ENCODE measurements at regions not wholly inside any gene's neighbourhood (a gene's known extent, or its start where the extent isn't known, plus 50 kb on each side); places are given as distances from the start of the nearest gene placed in this dataset.
"Not testable (repeated sequence)": the region's sequence is repeated elsewhere in the genome, so short reads cannot be mapped to it uniquely, and the experiment has no call there.

DNA sequence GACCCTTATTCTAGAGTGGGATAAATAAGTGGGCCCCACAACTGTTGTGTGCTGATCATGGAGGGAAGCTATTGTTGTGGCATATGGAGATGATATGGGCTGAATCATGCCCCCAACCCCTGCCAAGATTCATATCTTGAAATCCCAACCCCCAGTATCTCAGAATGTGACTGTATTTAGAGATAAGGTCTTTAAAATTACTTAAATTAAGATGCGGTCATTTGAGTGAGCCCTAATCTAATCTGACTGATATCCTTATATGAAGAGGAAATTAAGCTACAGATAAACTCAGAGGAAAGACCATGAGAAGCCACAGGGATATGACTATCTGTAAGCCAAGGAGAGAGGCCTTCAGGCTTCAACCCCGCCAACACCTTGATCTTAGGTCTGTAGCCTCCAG lies 188.3 kb upstream of the RND3 start:
- no peaks in the 10 kb centered on the region for H3K36me3 ChIP-seq
- no peak overlapping the region for H3K27ac ChIP-seq
- H3K4me3 ChIP-seq = no peak overlapping the region
- no peaks in the 10 kb centered on the region for H3K27me3 ChIP-seq (replicated peaks; ENCODE audit: insufficient read depth)
- TF ChIP-seq POLR2A (IDR thresholded peaks at IDR 0.05) (no peak), POLR2AphosphoS5 (IDR thresholded peaks at IDR 0.05) (no peak)
- TF ChIP-seq, protein P1, sequence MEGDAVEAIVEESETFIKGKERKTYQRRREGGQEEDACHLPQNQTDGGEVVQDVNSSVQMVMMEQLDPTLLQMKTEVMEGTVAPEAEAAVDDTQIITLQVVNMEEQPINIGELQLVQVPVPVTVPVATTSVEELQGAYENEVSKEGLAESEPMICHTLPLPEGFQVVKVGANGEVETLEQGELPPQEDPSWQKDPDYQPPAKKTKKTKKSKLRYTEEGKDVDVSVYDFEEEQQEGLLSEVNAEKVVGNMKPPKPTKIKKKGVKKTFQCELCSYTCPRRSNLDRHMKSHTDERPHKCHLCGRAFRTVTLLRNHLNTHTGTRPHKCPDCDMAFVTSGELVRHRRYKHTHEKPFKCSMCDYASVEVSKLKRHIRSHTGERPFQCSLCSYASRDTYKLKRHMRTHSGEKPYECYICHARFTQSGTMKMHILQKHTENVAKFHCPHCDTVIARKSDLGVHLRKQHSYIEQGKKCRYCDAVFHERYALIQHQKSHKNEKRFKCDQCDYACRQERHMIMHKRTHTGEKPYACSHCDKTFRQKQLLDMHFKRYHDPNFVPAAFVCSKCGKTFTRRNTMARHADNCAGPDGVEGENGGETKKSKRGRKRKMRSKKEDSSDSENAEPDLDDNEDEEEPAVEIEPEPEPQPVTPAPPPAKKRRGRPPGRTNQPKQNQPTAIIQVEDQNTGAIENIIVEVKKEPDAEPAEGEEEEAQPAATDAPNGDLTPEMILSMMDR (IDR thresholded peaks at IDR 0.05) = no peak
- no peaks in the 10 kb centered on the region for H3K4me1 ChIP-seq (replicated peaks)
- H3K9me3 ChIP-seq = no peaks in the 10 kb centered on the region
- no peak for DNase-seq (ENCODE audit: low spot score)
- intact Hi-C loops (cut with DNase I) = no loop called here
- WGBS = 91% methylated on average over 2 of the region's 2 CpGs

DNA sequence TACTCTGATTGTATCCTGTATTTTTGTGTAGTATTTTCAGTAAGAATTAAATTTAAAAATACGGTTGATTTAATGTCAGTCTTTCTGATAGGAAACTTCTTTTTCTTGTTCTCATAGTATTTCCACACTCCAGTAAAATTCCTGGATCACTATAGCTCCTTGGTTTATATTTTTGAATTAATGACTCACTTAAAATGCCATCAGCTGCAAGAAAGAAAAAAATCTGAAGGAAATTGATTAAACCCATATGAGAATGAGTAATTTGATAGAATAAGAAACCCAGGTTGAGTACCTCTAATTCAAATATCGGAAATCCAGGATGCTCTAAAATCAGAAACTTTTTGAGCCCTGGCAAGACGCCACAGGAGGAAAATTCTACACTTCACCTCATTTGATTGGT lies 186.8 kb upstream of the RND3 start:
- Histone ChIP-seq H3K27me3 (replicated peaks; ENCODE audit: insufficient read depth) (no peaks in the 10 kb centered on the region), H3K9me3 (no peaks in the 10 kb centered on the region), H3K4me1 (replicated peaks) (no peaks in the 10 kb centered on the region), H3K27ac (no peak overlapping the region), H3K4me3 (no peak overlapping the region), H3K36me3 (no peaks in the 10 kb centered on the region)
- intact Hi-C loops (cut with DNase I) = no loop called here
- DNase-seq (ENCODE audit: low spot score) = no peak
- TF ChIP-seq, protein P1 (IDR thresholded peaks at IDR 0.05) = no peak
- TF ChIP-seq POLR2AphosphoS5 (IDR thresholded peaks at IDR 0.05) = no peak
- TF ChIP-seq POLR2A (IDR thresholded peaks at IDR 0.05) = no peak
- WGBS = 90% methylated on average over 3 of the region's 3 CpGs

DNA sequence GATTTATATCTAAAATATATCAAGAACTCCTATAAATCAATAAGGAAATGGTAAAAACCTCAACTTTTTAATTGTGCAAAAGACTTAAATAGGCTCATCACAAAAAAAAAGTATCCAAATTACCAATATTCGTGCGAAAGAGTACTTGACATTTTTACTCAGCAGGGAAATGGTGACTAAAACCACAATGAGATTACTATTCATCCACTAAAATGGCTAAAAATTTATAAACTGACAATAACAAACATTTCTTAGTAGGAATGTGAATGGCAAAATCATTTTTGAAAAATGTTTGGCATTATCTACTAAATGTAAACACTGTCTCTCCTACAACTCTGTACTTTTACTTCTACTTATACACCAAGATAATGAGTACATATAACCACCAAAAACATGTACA lies 184.8 kb upstream of the RND3 start:
- no peaks in the 10 kb centered on the region for H3K4me1 ChIP-seq (replicated peaks)
- no peak overlapping the region for H3K27ac ChIP-seq
- H3K36me3 ChIP-seq = no peaks in the 10 kb centered on the region
- TF ChIP-seq POLR2A (IDR thresholded peaks at IDR 0.05) (no peak), POLR2AphosphoS5 (IDR thresholded peaks at IDR 0.05) (no peak)
- TF ChIP-seq, protein P1 (IDR thresholded peaks at IDR 0.05) = no peak
- 98% methylated on average over 2 of the region's 2 CpGs for WGBS
- no peaks in the 10 kb centered on the region for H3K9me3 ChIP-seq
- no peak for DNase-seq (ENCODE audit: low spot score)
- H3K27me3 ChIP-seq (replicated peaks; ENCODE audit: insufficient read depth) = no peaks in the 10 kb centered on the region
- no peak overlapping the region for H3K4me3 ChIP-seq
- intact Hi-C loops (cut with DNase I) = no loop called here

DNA sequence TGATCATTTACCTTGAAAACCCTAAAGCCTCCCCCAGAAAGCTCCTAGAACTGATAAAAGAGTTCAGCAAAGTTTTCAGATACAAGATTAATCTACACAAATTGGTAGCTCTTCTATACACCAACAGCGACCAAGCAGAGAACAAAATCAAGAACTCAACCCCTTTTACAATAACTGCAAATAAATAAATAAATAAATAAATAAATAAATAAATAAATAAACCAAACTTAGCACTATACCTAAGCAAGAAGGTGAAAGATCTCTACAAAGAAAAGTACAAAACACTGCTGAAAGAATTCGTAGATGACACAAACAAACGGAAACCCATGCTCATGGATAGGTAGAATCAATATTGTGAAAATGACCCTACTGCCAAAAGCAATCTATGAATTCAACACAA lies 182.0 kb upstream of the RND3 start:
- H3K4me3 ChIP-seq = no peak overlapping the region
- no peak for DNase-seq (ENCODE audit: low spot score)
- no peaks in the 10 kb centered on the region for H3K27me3 ChIP-seq (replicated peaks; ENCODE audit: insufficient read depth)
- no peaks in the 10 kb centered on the region for H3K9me3 ChIP-seq
- H3K4me1 ChIP-seq (replicated peaks) = no peaks in the 10 kb centered on the region
- H3K27ac ChIP-seq = no peak overlapping the region
- no peak for TF ChIP-seq POLR2AphosphoS5 (IDR thresholded peaks at IDR 0.05)
- TF ChIP-seq, protein P1 (IDR thresholded peaks at IDR 0.05) = no peak
- no peak for TF ChIP-seq POLR2A (IDR thresholded peaks at IDR 0.05)
- H3K36me3 ChIP-seq = no peaks in the 10 kb centered on the region
- WGBS = 100% methylated on average over 3 of the region's 3 CpGs
- intact Hi-C loops (cut with DNase I) = no loop called here

DNA sequence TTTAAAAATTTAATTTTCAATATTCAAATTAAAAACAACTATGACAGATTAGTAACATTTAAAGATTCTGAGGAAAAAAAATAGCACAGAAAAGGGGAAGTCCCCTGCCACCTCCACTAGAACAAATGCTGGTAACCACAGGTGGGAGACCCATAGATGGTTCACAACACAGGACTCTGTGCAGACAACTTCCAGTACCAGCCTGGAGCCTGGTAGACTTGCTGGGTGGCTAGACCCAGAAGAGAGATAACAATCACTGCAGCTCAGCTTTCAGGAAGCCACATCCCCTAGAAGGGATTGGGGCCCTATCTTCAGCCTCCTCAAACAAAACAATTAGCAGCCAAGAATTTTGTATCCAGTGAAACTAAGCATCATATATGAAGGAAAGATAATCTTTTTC lies 179.6 kb upstream of the RND3 start:
- H3K27me3 ChIP-seq (replicated peaks; ENCODE audit: insufficient read depth); H3K27ac ChIP-seq; DNase-seq (ENCODE audit: low spot score); H3K9me3 ChIP-seq; H3K4me1 ChIP-seq (replicated peaks); intact Hi-C loops (cut with DNase I); H3K4me3 ChIP-seq; H3K36me3 ChIP-seq: not testable (repeated sequence)

Data from prostate gland (tissue), 2 donors.